ENCODE measurements at regions not wholly inside any gene's neighbourhood (a gene's known extent, or its start where the extent isn't known, plus 50 kb on each side); places are given as distances from the start of the nearest gene placed in this dataset.
"Not testable (repeated sequence)": the region's sequence is repeated elsewhere in the genome, so short reads cannot be mapped to it uniquely, and the experiment has no call there.

DNA sequence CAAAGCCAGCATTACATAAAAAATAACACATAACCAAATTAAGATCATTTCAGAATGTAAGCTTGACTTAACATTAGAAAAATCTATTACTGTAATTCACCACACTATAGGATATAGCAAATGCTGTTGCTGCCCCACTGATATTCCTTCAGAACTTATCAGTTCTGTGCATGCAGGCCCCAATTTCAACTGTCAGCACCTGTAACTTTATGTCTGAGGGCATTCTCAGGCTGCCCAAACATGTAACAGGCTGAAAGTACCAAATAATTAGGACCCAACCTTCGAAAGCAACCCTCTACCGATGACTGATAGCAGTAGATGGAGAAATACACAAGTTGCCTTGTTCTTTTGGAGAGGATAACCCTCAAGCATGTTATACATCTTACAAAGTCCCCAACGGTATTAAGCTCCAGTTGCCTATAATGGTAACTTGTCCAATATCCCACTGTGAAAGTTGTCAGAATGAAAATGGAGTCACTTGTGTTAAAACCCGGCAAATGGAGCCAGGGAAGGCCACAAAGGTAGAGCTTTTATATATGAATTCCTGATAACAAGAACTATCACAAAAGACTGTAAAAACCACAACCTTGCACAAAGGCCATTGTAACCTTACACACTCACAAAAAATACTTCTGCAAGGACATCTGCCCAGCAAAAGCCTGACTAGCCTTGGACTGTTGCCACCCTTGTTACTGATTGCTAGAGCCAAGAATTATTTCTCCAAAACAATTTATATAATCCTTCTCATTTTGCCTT lies 66.9 kb upstream of the ZNF746 start:
- DNase-seq, result no peak

DNA sequence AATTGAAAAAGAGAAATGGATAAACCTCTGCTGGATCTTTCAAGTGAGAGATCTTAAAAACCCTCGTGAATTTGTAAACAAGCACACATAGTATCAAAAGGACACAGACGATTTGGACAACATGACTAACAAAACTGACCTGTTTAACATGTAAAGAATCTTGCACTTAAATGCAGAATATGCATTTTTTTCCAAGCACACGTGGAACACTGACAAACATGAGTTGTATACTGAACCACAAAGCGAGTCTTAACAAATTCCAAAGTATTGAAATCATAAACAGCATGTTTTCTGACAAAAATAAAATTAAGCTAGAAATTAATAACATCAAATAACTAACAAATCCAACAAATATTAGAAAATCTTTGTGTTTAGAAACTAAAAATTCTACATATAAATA lies 65.0 kb upstream of the ZNF746 start:
- no peak for DNase-seq

DNA sequence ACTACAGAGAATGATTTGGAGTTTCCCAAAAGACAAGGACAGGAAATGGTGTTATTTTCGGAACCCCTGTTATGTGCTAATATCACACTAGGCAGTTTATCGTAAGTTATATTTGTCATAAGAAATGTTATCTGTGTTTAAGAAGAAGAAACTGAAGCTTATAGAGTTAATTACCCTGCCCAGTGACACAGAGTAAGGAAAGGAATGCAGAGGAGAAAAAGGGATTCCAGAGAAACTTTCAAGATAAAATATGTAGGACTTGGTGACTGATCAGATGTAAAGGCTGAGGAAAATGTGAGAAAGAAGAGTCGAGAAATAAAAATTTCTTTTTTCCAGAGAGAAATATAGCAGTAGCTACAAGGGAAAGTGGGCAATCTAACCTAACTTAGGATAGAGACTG lies 63.5 kb upstream of the ZNF746 start:
- no peak for DNase-seq

DNA sequence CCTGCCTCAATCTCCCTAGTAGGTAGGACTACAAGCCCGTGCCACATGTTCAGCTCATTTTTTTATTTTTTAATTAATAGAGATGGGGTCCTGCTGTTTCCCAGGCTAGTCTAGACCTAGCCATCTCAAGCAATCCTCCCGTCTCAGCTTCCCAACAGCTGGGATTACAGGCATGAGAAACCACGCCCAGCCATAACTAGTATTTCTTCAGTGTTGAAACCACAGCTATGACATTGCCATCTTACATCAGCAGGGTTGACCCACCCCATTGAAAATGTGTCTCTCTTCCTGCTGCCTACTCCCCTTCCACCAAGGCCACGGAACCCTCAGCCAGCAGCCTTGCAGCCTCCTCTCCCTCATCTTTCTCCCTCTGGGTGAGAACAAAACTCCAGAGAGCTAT lies 62.1 kb upstream of the ZNF746 start:
- DNase-seq, result no peak

DNA sequence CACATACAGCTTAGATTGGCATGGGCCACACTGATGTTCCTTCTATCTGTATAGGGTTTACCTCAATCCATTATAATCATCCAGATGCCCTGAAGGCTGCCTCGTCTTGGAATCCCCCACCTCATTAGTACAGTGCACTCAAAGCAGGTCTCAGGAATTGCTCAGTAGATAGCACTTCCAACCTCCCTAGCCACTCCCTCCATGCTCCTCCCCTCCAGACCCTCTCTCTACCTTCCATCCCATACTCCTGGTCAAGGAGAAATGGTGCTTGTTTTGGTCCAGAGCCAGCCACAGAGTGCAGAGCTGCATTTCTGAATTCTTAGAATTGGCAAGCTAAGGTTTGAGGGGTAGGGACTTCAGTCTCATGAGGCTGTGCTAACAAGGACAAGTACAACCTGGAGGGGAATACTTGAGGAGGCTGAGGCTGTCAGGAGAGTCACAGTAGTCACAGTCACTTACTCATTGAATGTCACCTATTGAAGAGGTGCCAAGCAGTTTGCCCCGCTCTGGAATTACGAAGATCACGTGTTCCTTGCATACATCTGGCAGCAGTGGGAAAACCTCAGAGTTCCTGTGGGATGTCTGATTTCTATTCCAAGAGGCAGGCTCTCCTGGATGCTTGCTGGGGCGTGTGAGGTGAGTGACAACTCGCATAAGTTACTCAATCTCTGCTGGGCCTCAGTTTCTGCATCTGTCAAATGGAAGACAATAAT lies 60.7 kb upstream of the ZNF746 start:
- DNase-seq, result no peak

DNA sequence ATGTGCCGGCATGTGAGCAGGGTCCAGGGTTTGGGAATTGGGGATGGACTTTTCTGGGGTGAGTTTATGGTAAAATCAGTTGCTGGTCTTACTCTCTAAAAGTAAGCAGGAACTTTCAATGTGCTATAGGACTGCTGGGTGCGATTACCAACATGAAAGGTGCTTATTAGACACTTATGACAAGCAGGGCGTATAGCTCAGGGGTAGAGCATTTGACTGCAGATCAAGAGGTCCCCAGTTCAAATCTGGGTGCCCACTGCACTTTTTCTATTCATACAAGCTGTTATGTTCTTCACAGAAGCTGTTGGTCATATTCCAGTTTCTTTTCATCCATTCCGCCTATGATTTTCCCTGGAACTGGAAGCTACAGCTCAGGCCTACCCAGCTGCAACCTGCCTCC lies 58.9 kb upstream of the ZNF746 start:
- not testable (repeated sequence) for DNase-seq

DNA sequence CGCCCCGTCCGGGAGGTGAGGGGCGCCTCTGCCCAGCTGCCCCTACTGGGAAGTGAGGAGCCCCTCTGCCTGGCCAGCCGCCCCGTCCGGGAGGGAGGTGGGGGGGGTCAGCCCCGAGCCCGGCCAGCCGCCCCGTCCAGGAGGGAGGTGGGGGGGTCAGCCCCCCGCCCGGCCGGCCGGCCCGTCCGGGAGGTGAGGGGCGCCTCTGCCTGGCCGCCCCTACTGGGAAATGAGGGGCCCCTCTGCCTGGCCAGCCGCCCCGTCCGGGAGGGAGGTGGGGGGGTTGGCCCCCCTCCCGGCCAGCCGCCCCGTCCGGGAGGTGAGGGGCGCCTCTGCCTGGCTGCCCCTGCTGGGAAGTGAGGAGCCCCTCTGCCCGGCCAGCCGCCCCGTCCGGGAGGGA lies 57.2 kb upstream of the ZNF746 start:
- not testable (repeated sequence) for DNase-seq

DNA sequence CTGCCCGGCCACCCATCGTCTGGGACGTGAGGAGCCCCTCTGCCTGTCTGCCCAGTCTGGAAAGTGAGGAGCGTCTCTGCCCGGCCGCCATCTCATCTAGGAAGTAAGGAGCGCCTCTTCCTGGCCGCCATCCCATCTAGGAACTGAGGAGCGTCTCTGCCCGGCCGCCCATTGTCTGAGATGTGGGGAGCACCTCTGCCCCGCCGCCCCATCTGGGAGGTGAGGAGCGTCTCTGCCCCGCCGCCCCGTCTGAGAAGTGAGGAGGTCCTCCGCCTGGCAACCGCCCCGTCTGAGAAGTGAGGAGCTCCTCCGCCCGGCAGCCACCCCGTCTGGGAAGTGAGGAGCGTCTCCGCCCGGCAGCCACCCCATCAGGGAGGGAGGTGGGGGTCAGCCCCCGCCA lies 56.4 kb upstream of the ZNF746 start:
- not testable (repeated sequence) for DNase-seq

DNA sequence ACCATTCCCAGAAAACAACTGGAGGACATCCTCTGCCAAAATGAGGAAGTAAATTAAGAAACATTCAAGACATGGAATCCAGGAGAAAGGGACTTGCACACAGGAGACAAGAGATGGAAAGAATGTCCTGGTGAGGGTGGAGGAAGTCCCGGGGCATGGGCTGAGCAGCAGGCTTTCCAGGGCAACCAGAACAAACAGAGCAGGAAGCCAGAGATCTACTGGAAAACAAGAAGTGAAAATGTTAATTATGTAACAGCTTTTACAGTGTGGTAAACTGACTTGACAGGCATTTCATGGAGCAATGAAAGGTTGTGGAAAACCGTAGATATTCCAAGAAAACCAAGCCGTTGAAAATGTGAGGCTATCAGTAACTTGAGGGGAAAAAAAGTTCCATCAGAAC lies 55.2 kb upstream of the ZNF746 start:
- no peak for DNase-seq
